A673 (cell line): ENCODE measurements at regions not wholly inside any gene's neighbourhood (a gene's known extent, or its start where the extent isn't known, plus 50 kb on each side); places are given as distances from the start of the nearest gene placed in this dataset.

Experiments
- EZH2 ChIP-seq: fragments of 200-600 bp; sonication (generic); IDR thresholded peaks from 2 replicates; pipeline ENCODE4 v1.6.1; 2017; ENCODE audit warnings: borderline replicate concordance, low read depth, mild to moderate bottlenecking, mixed read lengths, antibody characterized with exemption, low read length; ENCODE audit not compliant: poor library complexity, severe bottlenecking
- TF ChIP-seq, protein P1 (sequence below): fragments of 300-800, 200-600 bp; sonication (generic); conservative IDR thresholded peaks from 2 replicates; pipeline ENCODE4 v1.5.1; 2017; ENCODE audit warnings: low read depth, mild to moderate bottlenecking, antibody characterized with exemption, low read length, moderate library complexity, mixed read lengths

- TF ChIP-seq, protein P1, sequence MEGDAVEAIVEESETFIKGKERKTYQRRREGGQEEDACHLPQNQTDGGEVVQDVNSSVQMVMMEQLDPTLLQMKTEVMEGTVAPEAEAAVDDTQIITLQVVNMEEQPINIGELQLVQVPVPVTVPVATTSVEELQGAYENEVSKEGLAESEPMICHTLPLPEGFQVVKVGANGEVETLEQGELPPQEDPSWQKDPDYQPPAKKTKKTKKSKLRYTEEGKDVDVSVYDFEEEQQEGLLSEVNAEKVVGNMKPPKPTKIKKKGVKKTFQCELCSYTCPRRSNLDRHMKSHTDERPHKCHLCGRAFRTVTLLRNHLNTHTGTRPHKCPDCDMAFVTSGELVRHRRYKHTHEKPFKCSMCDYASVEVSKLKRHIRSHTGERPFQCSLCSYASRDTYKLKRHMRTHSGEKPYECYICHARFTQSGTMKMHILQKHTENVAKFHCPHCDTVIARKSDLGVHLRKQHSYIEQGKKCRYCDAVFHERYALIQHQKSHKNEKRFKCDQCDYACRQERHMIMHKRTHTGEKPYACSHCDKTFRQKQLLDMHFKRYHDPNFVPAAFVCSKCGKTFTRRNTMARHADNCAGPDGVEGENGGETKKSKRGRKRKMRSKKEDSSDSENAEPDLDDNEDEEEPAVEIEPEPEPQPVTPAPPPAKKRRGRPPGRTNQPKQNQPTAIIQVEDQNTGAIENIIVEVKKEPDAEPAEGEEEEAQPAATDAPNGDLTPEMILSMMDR: no peak
- no peak for TF ChIP-seq EZH2
Observed at GRCh38 chr18:2171840-2172625, 399.3 kb downstream of the METTL4 start.
